T-helper 2 cell treated with Interferon-gamma antibody and Interleukin-4, amounts not matched to agents 5 μg/mL and 100 μg/mL, for 36 hours (primary cell): ENCODE measurements at regions not wholly inside any gene's neighbourhood (a gene's known extent, or its start where the extent isn't known, plus 50 kb on each side); places are given as distances from the start of the nearest gene placed in this dataset.
"Not testable (repeated sequence)": the region's sequence is repeated elsewhere in the genome, so short reads cannot be mapped to it uniquely, and the experiment has no call there.

ENCODE experiments used
- DNase-seq: peaks from one replicate; pipeline ENCODE4 v3.0.0; 2021; ENCODE audit warnings: low spot score
- H3K27ac Mint-ChIP-seq: one replicate; pipeline ENCODE4 v1.8.0; 2021; ENCODE audit warnings: mild to moderate bottlenecking, mixed read lengths
- H3K27me3 Mint-ChIP-seq: one replicate; pipeline ENCODE4 v1.8.0; 2021; ENCODE audit warnings: low read depth, mixed read lengths
- H3K36me3 Mint-ChIP-seq: one replicate; pipeline ENCODE4 v1.8.0; 2021; ENCODE audit warnings: low read depth, mixed read lengths
- H3K4me1 Mint-ChIP-seq: one replicate; pipeline ENCODE4 v1.8.0; 2021; ENCODE audit warnings: low read depth, mixed read lengths
- H3K4me3 Mint-ChIP-seq: one replicate; pipeline ENCODE4 v1.8.0; 2022; ENCODE audit warnings: mild to moderate bottlenecking, moderate library complexity, mixed read lengths
- H3K9me3 Mint-ChIP-seq: one replicate; pipeline ENCODE4 v1.8.0; 2021; ENCODE audit warnings: mixed read lengths

DNA sequence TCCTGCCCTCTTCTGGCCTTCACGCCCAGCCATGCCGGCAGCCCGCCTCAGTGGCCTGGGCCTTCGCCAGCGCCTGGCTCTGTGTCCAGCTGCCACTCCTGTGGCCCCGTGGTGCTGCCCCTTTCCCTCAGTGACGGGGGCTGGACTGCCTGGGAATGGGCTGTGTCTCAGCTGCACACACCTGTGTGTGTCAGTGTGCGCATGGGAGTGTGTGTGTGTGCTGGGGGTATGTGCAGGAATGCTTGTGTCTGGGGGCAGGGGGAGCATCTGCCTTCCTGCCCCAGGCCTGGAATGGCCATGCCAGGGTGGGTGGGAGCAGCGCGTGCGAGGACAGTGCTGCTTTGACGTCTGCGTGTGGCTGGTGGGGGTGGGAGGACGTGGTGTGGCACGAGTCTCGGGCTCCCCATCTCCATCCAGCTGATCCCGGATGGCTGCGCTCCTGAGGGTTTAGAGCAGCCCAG lies 224.9 kb downstream of the TMEM121 start:
- not testable (repeated sequence) for H3K27me3 Mint-ChIP-seq, DNase-seq, H3K27ac Mint-ChIP-seq, H3K4me1 Mint-ChIP-seq, H3K36me3 Mint-ChIP-seq, H3K4me3 Mint-ChIP-seq, H3K9me3 Mint-ChIP-seq

- H3K27me3 Mint-ChIP-seq, H3K4me1 Mint-ChIP-seq, H3K9me3 Mint-ChIP-seq, H3K36me3 Mint-ChIP-seq, DNase-seq, H3K4me3 Mint-ChIP-seq, H3K27ac Mint-ChIP-seq: not testable (repeated sequence)
Measured at GRCh38 chr14:105752420-105752819, 226.0 kb downstream of the TMEM121 start.

DNA sequence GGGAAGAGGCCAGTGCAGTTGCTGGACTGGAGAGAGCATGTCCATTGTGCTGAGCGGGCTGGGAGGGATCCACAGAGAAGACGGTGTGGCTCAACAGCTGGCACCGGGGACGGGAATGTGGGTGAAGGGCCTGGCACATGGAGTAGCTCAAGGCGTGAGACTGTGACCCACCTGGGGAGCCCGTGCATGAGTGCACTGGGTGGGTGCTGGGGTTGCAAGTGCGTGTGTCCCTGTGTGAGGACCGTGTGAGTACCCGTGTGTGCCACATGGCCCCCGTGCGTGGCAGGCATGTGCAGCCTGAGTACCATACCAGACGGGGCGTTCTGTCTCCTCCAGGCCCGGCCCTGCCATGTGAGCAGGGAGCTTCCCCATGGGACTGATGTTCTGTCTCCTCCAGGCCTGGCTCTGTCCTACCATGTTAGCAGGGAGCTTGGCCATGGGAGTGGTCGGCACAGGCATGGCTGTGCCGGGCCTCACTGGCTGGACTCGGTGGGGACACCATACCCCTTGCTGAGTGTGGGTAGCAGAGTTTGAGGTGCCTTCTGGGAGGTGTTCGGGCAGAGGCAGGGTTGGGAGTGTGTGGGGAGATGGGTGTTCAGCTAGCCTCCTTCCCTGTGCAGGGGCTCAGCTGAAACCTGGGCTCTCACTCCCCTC lies 234.4 kb downstream of the TMEM121 start:
- DNase-seq: no peak
- Mint-ChIP-seq H3K4me3 (no peak overlapping the region), H3K36me3 (no peaks in the 10 kb centered on the region), H3K27me3 (peaks cover 7% of the 10 kb centered on the region), H3K27ac (no peak overlapping the region), H3K4me1 (no peaks in the 10 kb centered on the region), H3K9me3 (no peaks in the 10 kb centered on the region)

- H3K36me3 Mint-ChIP-seq, H3K9me3 Mint-ChIP-seq, H3K4me3 Mint-ChIP-seq, DNase-seq, H3K27me3 Mint-ChIP-seq, H3K27ac Mint-ChIP-seq, H3K4me1 Mint-ChIP-seq: not testable (repeated sequence)
Measured at GRCh38 chr14:105761345-105761740, 235.0 kb downstream of the TMEM121 start.

- H3K27ac Mint-ChIP-seq: no peak overlapping the region
- H3K36me3 Mint-ChIP-seq: no peaks in the 10 kb centered on the region
- peaks cover 7% of the 10 kb centered on the region for H3K27me3 Mint-ChIP-seq
- H3K4me3 Mint-ChIP-seq: no peak overlapping the region
- DNase-seq: no peak
- no peaks in the 10 kb centered on the region for H3K9me3 Mint-ChIP-seq
- H3K4me1 Mint-ChIP-seq: no peaks in the 10 kb centered on the region
Measured at GRCh38 chr14:105761842-105762241, 235.5 kb downstream of the TMEM121 start.

DNA sequence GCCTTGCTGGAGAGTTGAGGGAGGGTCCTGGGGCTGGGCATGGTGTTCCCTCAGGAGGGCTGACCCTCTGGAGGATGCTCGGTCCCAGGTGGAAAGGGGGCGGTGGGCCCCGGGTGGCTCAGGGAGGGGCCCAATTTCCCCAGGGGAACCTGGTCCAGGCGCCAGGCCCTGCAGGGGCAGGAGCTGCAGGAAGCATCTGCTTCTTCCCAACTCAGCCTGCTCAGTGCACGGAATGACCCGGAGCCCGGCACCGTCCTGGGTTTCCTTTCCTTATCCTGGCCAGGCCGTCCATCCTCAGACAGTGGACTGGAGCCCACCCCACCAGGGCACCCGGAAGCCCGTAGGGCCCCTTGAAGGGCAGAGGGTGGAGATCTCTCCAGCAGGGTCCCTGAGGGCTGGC lies 235.9 kb downstream of the TMEM121 start:
- not testable (repeated sequence) for H3K27ac Mint-ChIP-seq, H3K27me3 Mint-ChIP-seq, H3K4me3 Mint-ChIP-seq, H3K4me1 Mint-ChIP-seq, DNase-seq, H3K36me3 Mint-ChIP-seq, H3K9me3 Mint-ChIP-seq

DNA sequence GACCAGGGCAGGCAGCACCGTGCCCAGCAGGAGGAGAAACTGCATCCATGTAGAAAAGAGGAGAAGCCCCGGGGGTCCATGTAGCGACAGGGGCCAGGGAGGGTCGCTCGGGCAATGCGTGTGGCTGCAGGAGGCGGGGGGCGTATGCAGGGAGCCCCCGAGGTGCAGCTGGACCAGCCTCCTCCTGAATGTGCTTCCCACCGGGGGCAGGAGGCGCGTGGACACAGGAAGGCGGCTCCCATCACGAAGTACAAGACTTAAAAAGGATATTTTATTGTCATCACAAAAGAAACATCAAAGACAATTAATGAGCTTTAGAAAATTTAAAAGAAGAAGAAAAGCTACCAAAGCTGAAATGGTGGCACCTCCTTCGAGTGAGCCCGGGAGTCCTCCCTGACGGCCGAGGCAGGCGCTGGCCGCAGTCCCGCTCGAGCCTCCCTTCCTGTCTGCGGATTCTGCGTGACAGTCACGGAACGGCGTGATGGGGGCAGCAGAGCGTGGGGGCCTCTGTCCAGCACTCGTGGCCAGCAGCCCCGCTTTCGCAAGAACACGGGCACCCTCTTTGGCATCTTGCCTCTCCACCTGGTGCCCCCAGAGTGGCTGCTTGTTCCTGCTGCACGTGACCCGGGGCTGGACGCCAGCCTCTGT lies 238.0 kb downstream of the TMEM121 start:
- not testable (repeated sequence) for DNase-seq, H3K9me3 Mint-ChIP-seq, H3K4me3 Mint-ChIP-seq, H3K36me3 Mint-ChIP-seq, H3K4me1 Mint-ChIP-seq, H3K27ac Mint-ChIP-seq, H3K27me3 Mint-ChIP-seq

DNA sequence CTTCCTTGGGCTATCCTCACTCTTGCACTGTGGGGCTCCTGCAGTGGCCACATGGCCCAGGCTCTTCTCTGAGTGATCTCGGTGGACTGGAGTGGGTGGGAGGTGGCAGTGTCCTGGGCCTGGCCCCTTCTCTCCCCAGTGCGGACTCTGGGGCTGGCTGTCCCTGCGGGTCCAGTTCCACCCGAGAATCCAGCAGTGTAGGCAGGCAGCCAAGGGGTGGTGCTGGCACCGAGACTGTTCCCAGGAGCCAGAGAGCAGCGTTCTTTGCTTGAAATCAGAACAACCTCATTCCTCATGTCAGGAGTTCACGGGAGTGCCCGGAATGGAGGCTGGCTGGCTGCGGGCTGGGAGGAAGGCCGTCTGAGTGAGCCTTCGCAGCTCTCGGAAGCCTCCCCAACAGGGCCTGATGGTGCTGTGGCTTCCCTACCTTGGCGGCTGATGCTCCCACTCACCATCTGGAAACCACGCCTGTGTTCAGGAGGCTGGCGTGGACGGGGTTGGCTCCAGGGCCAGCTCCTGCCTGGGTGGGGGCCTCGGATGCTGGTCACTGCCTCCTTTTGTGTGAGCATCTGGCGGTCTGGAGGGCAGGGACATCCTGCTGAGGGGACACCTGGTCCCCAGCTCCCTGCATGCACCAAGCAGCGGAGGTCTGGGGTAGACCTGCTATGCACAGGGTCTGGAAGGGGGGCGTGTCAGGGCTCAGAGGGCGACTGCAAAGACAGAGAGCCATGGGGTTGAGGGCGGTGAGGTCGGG lies 238.9 kb downstream of the TMEM121 start:
- H3K9me3 Mint-ChIP-seq, DNase-seq: not testable (repeated sequence)

DNA sequence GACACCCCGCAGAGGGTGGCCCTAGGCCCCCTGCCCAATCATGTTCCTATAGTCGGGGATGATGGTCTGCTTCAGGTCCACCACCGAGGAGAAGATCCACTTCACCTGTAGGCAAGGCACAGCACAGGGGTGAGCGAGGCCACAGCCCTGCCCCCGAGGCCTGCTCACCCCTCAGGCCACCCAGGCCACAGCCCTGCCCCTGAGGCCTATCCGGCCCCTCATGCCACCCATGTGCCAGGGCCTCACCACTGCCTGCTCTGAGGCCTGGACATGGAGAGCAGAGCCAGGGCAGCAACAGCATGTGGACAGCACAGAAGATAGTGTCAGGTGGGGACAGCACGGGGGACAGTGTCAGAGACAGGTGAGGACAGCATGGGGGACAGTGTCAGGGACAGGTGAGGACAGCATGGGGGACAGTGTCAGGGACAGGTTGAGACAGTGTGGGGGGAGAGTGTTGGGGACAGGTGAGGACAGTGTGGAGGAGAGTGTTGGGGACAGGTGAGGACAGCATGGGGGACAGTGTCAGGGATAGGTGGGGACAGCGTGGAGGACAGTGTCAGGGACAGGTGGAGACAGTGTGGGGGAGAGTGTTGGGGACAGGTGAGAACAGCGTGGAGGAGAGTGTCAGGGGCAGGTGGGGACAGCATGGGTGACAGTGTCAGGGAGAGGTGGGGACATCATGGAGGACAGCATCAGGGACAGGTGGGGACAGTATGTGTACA lies 239.7 kb downstream of the TMEM121 start:
- DNase-seq: no peak
- Mint-ChIP-seq H3K9me3 (no peaks in the 10 kb centered on the region), H3K36me3 (no peaks in the 10 kb centered on the region), H3K27me3 (no peaks in the 10 kb centered on the region), H3K4me1 (no peaks in the 10 kb centered on the region), H3K27ac (no peak overlapping the region), H3K4me3 (no peak overlapping the region)

More for the DNA sequence above, 238.9 kb downstream of the TMEM121 start:
- H3K27ac Mint-ChIP-seq, H3K4me1 Mint-ChIP-seq, H3K36me3 Mint-ChIP-seq, H3K4me3 Mint-ChIP-seq, H3K27me3 Mint-ChIP-seq: not testable (repeated sequence)

DNA sequence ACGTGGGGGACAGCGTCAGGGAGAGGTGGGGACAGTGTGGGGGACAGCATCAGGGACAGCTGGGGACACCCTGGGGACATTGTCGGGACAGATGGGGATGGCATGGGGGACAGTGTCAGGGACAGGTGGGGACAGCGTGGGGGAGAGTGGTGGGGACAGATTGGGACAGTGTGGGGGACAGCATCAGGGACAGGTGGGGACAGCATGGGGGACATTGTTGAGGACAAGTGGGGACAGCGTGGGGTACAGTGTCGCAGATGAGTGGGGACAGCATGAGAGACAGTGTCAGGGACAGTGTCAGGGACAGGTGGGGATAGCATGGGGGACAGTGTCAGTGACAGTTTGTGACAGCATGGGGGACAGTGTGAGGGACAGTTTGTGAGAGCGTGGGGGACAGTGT lies 240.9 kb downstream of the TMEM121 start:
- Mint-ChIP-seq H3K9me3 (no peaks in the 10 kb centered on the region), H3K36me3 (no peaks in the 10 kb centered on the region), H3K27ac (no peak overlapping the region), H3K27me3 (no peaks in the 10 kb centered on the region), H3K4me3 (no peak overlapping the region), H3K4me1 (no peaks in the 10 kb centered on the region)
- no peak for DNase-seq

DNA sequence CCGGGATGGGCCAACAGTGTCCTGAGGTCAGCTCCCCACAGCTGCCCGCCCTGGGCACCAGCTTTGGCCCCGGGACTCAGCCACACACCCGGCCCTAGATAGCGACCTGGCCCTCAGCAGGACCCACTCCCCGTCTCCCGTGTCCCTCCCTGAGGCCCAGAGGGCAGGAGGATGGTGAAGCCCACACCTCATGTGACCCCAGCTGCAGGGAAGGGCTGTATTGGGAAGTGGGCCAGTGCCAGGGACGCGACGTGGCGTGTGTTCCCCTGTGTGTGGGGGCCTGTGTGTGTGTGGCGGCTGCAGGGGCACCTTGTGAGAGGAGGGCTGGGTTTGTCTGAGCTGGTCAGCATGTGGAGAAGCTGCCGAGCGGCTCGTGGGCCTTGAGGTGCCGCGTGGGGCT lies 241.7 kb downstream of the TMEM121 start:
- H3K4me3 Mint-ChIP-seq: not testable (repeated sequence)

GRCh38 chr14:105769061-105769730 lies 242.8 kb downstream of the TMEM121 start:
- not testable (repeated sequence) for H3K27ac Mint-ChIP-seq, H3K4me1 Mint-ChIP-seq, H3K27me3 Mint-ChIP-seq, H3K4me3 Mint-ChIP-seq, H3K36me3 Mint-ChIP-seq, DNase-seq, H3K9me3 Mint-ChIP-seq

More for the DNA sequence above, 241.7 kb downstream of the TMEM121 start:
- H3K27ac Mint-ChIP-seq, H3K36me3 Mint-ChIP-seq, H3K9me3 Mint-ChIP-seq, H3K4me1 Mint-ChIP-seq, H3K27me3 Mint-ChIP-seq, DNase-seq: not testable (repeated sequence)

GRCh38 chr14:105770619-105771216 lies 244.3 kb downstream of the TMEM121 start:
- H3K4me1 Mint-ChIP-seq, H3K4me3 Mint-ChIP-seq, DNase-seq, H3K9me3 Mint-ChIP-seq, H3K27me3 Mint-ChIP-seq, H3K36me3 Mint-ChIP-seq, H3K27ac Mint-ChIP-seq: not testable (repeated sequence)
